PFSK-1 (cell line): ENCODE measurements at regions not wholly inside any gene's neighbourhood (a gene's known extent, or its start where the extent isn't known, plus 50 kb on each side); places are given as distances from the start of the nearest gene placed in this dataset.

Experiments used
- POLR2AphosphoS5 ChIP-seq: IDR thresholded peaks from 2 replicates; pipeline ENCODE4 v1.6.1; 2012; ENCODE audit warnings: low read depth, mild to moderate bottlenecking, control low read depth, low read length, moderate library complexity
- SIN3A ChIP-seq: IDR thresholded peaks from 2 replicates; pipeline ENCODE4 v1.6.1; 2012; ENCODE audit warnings: mild to moderate bottlenecking, low read length, moderate library complexity, borderline replicate concordance; ENCODE audit not compliant: insufficient read depth

GRCh38 chr12:66929121-66929520 lies 250.2 kb upstream of the GRIP1 start:
- TF ChIP-seq SIN3A, result no peak
- TF ChIP-seq POLR2AphosphoS5, result no peak
